ENCODE measurements at regions not wholly inside any gene's neighbourhood (a gene's known extent, or its start where the extent isn't known, plus 50 kb on each side); places are given as distances from the start of the nearest gene placed in this dataset.

DNA sequence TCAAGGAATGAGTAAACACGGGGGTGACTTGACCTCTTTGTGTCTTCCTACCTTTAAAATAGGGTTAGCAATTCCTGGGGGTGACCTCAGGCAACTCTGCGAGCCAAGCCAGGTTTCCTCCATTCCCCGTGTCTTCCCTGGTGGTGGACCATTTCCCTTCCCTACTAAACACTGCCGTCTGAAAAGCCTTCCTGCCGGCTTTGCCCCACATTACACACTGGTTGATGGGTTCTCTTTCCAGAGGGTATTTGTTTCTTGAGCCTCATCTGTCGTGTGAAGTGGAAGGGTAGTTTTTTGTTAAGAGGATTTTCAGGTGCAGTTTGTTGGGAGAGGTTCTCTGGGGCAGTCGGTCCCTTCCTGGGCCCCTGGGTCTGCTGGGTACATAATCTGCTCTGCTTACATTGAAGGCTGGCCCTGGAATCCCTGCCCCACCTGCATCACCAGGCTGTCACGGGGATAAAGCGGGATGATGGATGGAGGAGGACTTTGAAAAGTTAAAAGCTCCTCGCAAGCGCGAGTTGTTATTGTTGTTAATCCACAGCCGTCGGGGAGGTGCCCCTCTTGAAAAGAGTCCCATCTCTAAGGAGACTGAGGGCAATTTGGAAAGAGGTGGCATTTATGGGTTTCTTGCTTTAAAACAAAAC lies 175.4 kb upstream of the SPRED2 start:
- no peaks in the 10 kb centered on the region for H3K27me3 ChIP-seq (replicated peaks in 1 of 4; ENCODE audit: control extremely low read depth in 1 of 4, control insufficient read depth in 3 of 4, insufficient read depth in 4 of 4, low read length in 3 of 4)
- Mint-ChIP-seq H3K27me3 (no peaks in the 10 kb centered on the region), H3K4me3 (no peak overlapping the region), H3K9me3 (ENCODE audit: insufficient read depth) (no peaks in the 10 kb centered on the region), H3K4me1 (peaks cover 64% of the 10 kb centered on the region), H3K27ac (peak overlapping the region; percentile 64)
- intact Hi-C loops (cut with micrococcal nuclease), result no loop called here
- peaks cover 52 to 58% of the 10 kb centered on the region in 2 donors for H3K4me1 ChIP-seq (ENCODE audit: control insufficient read depth in 2 of 2, insufficient read depth in 2 of 2, low read length in 2 of 2)
- peak overlapping the region; percentile 47 for H2AFZ ChIP-seq (ENCODE audit: insufficient read depth, low read depth, low read length, poor library complexity, severe bottlenecking)
- WGBS (ENCODE audit: insufficient coverage), result 84% methylated on average over 5 of the region's 14 CpGs
- H3K27ac ChIP-seq (ENCODE audit: low read length in 2 of 2), result peak overlapping the region; percentile 76
- H3K4me2 ChIP-seq (replicated peaks; ENCODE audit: low read depth, low read length, poor library complexity, severe bottlenecking), result peak overlapping the region; percentile 61
- no peak overlapping the region for H3K9ac ChIP-seq (ENCODE audit: low read length)
- POLR2A ChIA-PET, result no interaction called here
- CTCF ChIA-PET, result interaction anchor here (3.1 kb wide), 1 partner anchor 33 kb away, joined by 16 read pairs; no protein-coding TSS in a partner anchor
- H3K36me3 ChIP-seq (replicated peaks in 1 of 2; ENCODE audit: control extremely low read depth in 1 of 2, control insufficient read depth in 1 of 2, extremely low read depth in 1 of 2, insufficient read depth in 2 of 2, low read length in 1 of 2), result no peaks in the 10 kb centered on the region
- no peaks in the 10 kb centered on the region for H3K9me3 ChIP-seq (ENCODE audit: control extremely low read depth in 1 of 3, control insufficient read depth in 2 of 3, insufficient read depth in 1 of 3, low read length in 2 of 3)
- DNase-seq (no peak), ATAC-seq (ENCODE audit: low read depth) (no peak)
- TF ChIP-seq EZH2 (IDR thresholded peaks at IDR 0.05; ENCODE audit: borderline replicate concordance, insufficient read depth, low read depth, low read length, poor library complexity, severe bottlenecking), result no peak
- TF ChIP-seq, protein P1, sequence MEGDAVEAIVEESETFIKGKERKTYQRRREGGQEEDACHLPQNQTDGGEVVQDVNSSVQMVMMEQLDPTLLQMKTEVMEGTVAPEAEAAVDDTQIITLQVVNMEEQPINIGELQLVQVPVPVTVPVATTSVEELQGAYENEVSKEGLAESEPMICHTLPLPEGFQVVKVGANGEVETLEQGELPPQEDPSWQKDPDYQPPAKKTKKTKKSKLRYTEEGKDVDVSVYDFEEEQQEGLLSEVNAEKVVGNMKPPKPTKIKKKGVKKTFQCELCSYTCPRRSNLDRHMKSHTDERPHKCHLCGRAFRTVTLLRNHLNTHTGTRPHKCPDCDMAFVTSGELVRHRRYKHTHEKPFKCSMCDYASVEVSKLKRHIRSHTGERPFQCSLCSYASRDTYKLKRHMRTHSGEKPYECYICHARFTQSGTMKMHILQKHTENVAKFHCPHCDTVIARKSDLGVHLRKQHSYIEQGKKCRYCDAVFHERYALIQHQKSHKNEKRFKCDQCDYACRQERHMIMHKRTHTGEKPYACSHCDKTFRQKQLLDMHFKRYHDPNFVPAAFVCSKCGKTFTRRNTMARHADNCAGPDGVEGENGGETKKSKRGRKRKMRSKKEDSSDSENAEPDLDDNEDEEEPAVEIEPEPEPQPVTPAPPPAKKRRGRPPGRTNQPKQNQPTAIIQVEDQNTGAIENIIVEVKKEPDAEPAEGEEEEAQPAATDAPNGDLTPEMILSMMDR (IDR thresholded peaks at IDR 0.05), result no peak
- no peaks in the 10 kb centered on the region for H3K79me2 ChIP-seq (ENCODE audit: control insufficient read depth, insufficient read depth, low read length)
- H4K20me1 ChIP-seq (ENCODE audit: control insufficient read depth, insufficient read depth, low read length, poor library complexity, severe bottlenecking), result no peaks in the 10 kb centered on the region
- H3K4me3 ChIP-seq (ENCODE audit: control extremely low read depth in 1 of 5, extremely low read depth in 1 of 5, insufficient read depth in 1 of 5, low read depth in 2 of 5, low read length in 4 of 5), result no peak overlapping the region

DNA sequence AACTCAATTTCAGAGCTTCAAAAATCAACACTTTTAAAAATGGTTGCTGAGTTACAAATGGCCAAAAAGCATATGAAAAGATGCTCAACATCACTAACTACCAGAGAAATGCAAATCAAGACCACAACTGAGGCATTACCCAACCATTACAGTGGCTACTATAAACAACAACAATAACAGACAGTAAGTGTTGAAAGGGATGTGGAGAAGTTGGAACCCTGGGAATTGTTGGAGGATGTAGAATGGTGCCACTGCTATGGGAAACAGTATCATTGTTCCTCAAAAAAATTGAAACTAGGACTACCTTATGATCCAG lies 173.3 kb upstream of the SPRED2 start:
- H3K27me3 Mint-ChIP-seq, result no peaks in the 10 kb centered on the region
- H3K4me3 ChIP-seq (ENCODE audit: control extremely low read depth in 1 of 5, extremely low read depth in 1 of 5, insufficient read depth in 1 of 5, low read depth in 2 of 5, low read length in 4 of 5), result peak overlapping the region in 1 of 5 experiments; percentile 23
- H3K4me3 Mint-ChIP-seq, result peak overlapping the region; percentile 68
- no peaks in the 10 kb centered on the region for H3K9me3 ChIP-seq (ENCODE audit: control extremely low read depth in 1 of 3, control insufficient read depth in 2 of 3, insufficient read depth in 1 of 3, low read length in 2 of 3)
- H3K4me1 ChIP-seq (ENCODE audit: control insufficient read depth in 2 of 2, insufficient read depth in 2 of 2, low read length in 2 of 2), result peaks cover 56 to 60% of the 10 kb centered on the region in 2 donors
- DNase-seq, result no peak
- TF ChIP-seq EZH2 (IDR thresholded peaks at IDR 0.05; ENCODE audit: borderline replicate concordance, insufficient read depth, low read depth, low read length, poor library complexity, severe bottlenecking), result no peak
- TF ChIP-seq, protein P1 (IDR thresholded peaks at IDR 0.05), result no peak
- H3K27ac Mint-ChIP-seq, result peak overlapping the region; percentile 80
- H2AFZ ChIP-seq (ENCODE audit: insufficient read depth, low read depth, low read length, poor library complexity, severe bottlenecking), result peak overlapping the region; percentile 30
- H3K9me3 Mint-ChIP-seq (ENCODE audit: insufficient read depth), result no peaks in the 10 kb centered on the region
- peaks cover 75% of the 10 kb centered on the region for H3K4me1 Mint-ChIP-seq
- ChIA-PET CTCF (interaction anchor here (2.1 kb wide), 1 partner anchor 32 kb away, joined by 8 read pairs; no protein-coding TSS in a partner anchor), POLR2A (no interaction called here)
- peak overlapping the region; percentile 24 for H3K9ac ChIP-seq (ENCODE audit: low read length)
- ATAC-seq (ENCODE audit: low read depth), result no peak
- no peaks in the 10 kb centered on the region for H4K20me1 ChIP-seq (ENCODE audit: control insufficient read depth, insufficient read depth, low read length, poor library complexity, severe bottlenecking)
- H3K79me2 ChIP-seq (ENCODE audit: control insufficient read depth, insufficient read depth, low read length), result no peaks in the 10 kb centered on the region
- no peaks in the 10 kb centered on the region for H3K27me3 ChIP-seq (replicated peaks in 1 of 4; ENCODE audit: control extremely low read depth in 1 of 4, control insufficient read depth in 3 of 4, insufficient read depth in 4 of 4, low read length in 3 of 4)
- H3K4me2 ChIP-seq (replicated peaks; ENCODE audit: low read depth, low read length, poor library complexity, severe bottlenecking), result peak overlapping the region; percentile 61
- intact Hi-C loops (cut with micrococcal nuclease), result no loop called here
- H3K36me3 ChIP-seq (replicated peaks in 1 of 2; ENCODE audit: control extremely low read depth in 1 of 2, control insufficient read depth in 1 of 2, extremely low read depth in 1 of 2, insufficient read depth in 2 of 2, low read length in 1 of 2), result no peaks in the 10 kb centered on the region
- peak overlapping the region; percentile 75 to 78 for H3K27ac ChIP-seq (ENCODE audit: low read length in 2 of 2)

Data from B cell (primary cell).